ENCODE measurements at regions not wholly inside any gene's neighbourhood (a gene's known extent, or its start where the extent isn't known, plus 50 kb on each side); places are given as distances from the start of the nearest gene placed in this dataset.
"Not testable (repeated sequence)": the region's sequence is repeated elsewhere in the genome, so short reads cannot be mapped to it uniquely, and the experiment has no call there.

- DNase-seq (ENCODE audit: low spot score): no peak
Measured at GRCh38 chr9:102506406-102506805, 488.7 kb upstream of the CYLC2 start.

GRCh38 chr9:102499468-102499867, 495.7 kb upstream of the CYLC2 start:
- DNase-seq (ENCODE audit: low spot score): no peak

GRCh38 chr9:102497709-102498108, 497.4 kb upstream of the CYLC2 start:
- no peak for DNase-seq (ENCODE audit: low spot score)

- DNase-seq (ENCODE audit: low spot score): not testable (repeated sequence)
Measured at GRCh38 chr9:102486976-102487375, 508.2 kb upstream of the CYLC2 start.

GRCh38 chr9:102483651-102484050, 511.5 kb upstream of the CYLC2 start:
- DNase-seq (ENCODE audit: low spot score): no peak

GRCh38 chr9:102482776-102483175, 512.4 kb upstream of the CYLC2 start:
- DNase-seq (ENCODE audit: low spot score): no peak

GRCh38 chr9:102479191-102479590, 515.9 kb upstream of the CYLC2 start:
- DNase-seq (ENCODE audit: low spot score): no peak

- no peak for DNase-seq (ENCODE audit: low spot score)
Measured at GRCh38 chr9:102474357-102474756, 520.8 kb upstream of the CYLC2 start.

GRCh38 chr9:102469430-102469829, 525.7 kb upstream of the CYLC2 start:
- not testable (repeated sequence) for DNase-seq (ENCODE audit: low spot score)

GRCh38 chr9:102461156-102461819, 533.8 kb upstream of the CYLC2 start:
- DNase-seq (ENCODE audit: low spot score): no peak

- DNase-seq (ENCODE audit: low spot score): no peak
Measured at GRCh38 chr9:102459828-102460227, 535.3 kb upstream of the CYLC2 start.

- DNase-seq (ENCODE audit: low spot score): no peak
Measured at GRCh38 chr9:102456562-102456961, 538.6 kb upstream of the CYLC2 start.

- no peak for DNase-seq (ENCODE audit: low spot score)
Measured at GRCh38 chr9:102445906-102446305, 549.2 kb upstream of the CYLC2 start.

- DNase-seq (ENCODE audit: low spot score): no peak
Measured at GRCh38 chr9:102445181-102445747, 549.9 kb upstream of the CYLC2 start.

GRCh38 chr9:102439583-102439982, 555.5 kb upstream of the CYLC2 start:
- DNase-seq (ENCODE audit: low spot score): no peak

GRCh38 chr9:102436599-102436998, 558.5 kb upstream of the CYLC2 start:
- DNase-seq (ENCODE audit: low spot score): not testable (repeated sequence)

GRCh38 chr9:102435427-102435826, 559.7 kb upstream of the CYLC2 start:
- no peak for DNase-seq (ENCODE audit: low spot score)

- no peak for DNase-seq (ENCODE audit: low spot score)
Measured at GRCh38 chr9:102434545-102434944, 560.6 kb upstream of the CYLC2 start.

GRCh38 chr9:102428305-102428704, 566.8 kb upstream of the CYLC2 start:
- no peak for DNase-seq (ENCODE audit: low spot score)

GRCh38 chr9:102416251-102416650, 578.9 kb upstream of the CYLC2 start:
- not testable (repeated sequence) for DNase-seq (ENCODE audit: low spot score)

GRCh38 chr9:102405218-102405867, 589.8 kb upstream of the CYLC2 start:
- DNase-seq (ENCODE audit: low spot score): no peak

GRCh38 chr9:102403514-102403913, 591.6 kb upstream of the CYLC2 start:
- DNase-seq (ENCODE audit: low spot score): no peak

- DNase-seq (ENCODE audit: low spot score): no peak
Measured at GRCh38 chr9:102398205-102398604, 596.9 kb upstream of the CYLC2 start.

GRCh38 chr9:102385620-102386019, 609.5 kb upstream of the CYLC2 start:
- DNase-seq (ENCODE audit: low spot score): not testable (repeated sequence)
